NCI-H748 treated with DMSO at 0.1 percent for 48 hours (cell line): ENCODE measurements at regions not wholly inside any gene's neighbourhood (a gene's known extent, or its start where the extent isn't known, plus 50 kb on each side); places are given as distances from the start of the nearest gene placed in this dataset.
"Not testable (repeated sequence)": the region's sequence is repeated elsewhere in the genome, so short reads cannot be mapped to it uniquely, and the experiment has no call there.

Experiments used
- DNase-seq: peaks from one replicate; lab custom pipeline; 2025; lab: John Stamatoyannopoulos, UW

GRCh38 chr13:28607187-28607955 is 51.6 kb upstream of the POMP start:
- no peak for DNase-seq

- no peak for DNase-seq
These were observed 52.5 kb upstream of the POMP start for GRCh38 chr13:28606466-28606865.

GRCh38 chr13:28605147-28605546 is 53.8 kb upstream of the POMP start:
- not testable (repeated sequence) for DNase-seq

GRCh38 chr13:28603043-28603664 is 55.8 kb upstream of the POMP start:
- DNase-seq = no peak

GRCh38 chr13:28602580-28602979 is 56.4 kb upstream of the POMP start:
- no peak for DNase-seq

- DNase-seq = no peak
These were observed 57.3 kb upstream of the POMP start for GRCh38 chr13:28601581-28601980.

- no peak for DNase-seq
These were observed 61.3 kb upstream of the POMP start for GRCh38 chr13:28597641-28598040.

GRCh38 chr13:28590461-28590860 is 68.5 kb upstream of the POMP start:
- DNase-seq = no peak

GRCh38 chr13:28588296-28588695 is 70.6 kb upstream of the POMP start:
- no peak for DNase-seq

GRCh38 chr13:28587174-28587540 is 71.8 kb upstream of the POMP start:
- no peak for DNase-seq

GRCh38 chr13:28586439-28587173 is 72.3 kb upstream of the POMP start:
- no peak for DNase-seq

- DNase-seq = no peak
These were observed 73.4 kb upstream of the POMP start for GRCh38 chr13:28585561-28585960.

GRCh38 chr13:28584873-28585381 is 74.0 kb upstream of the POMP start:
- DNase-seq = no peak

- no peak for DNase-seq
These were observed 75.3 kb upstream of the POMP start for GRCh38 chr13:28583651-28584091.

GRCh38 chr13:28582892-28583240 is 76.1 kb upstream of the POMP start:
- no peak for DNase-seq

- no peak for DNase-seq
These were observed 76.6 kb upstream of the POMP start for GRCh38 chr13:28582225-28582891.

GRCh38 chr13:28581451-28581850 is 77.5 kb upstream of the POMP start:
- DNase-seq = no peak

GRCh38 chr13:28579736-28580135 is 79.2 kb upstream of the POMP start:
- DNase-seq = no peak

GRCh38 chr13:28579322-28579721 is 79.6 kb upstream of the POMP start:
- no peak for DNase-seq

- DNase-seq = no peak
These were observed 81.1 kb upstream of the FLT1 start for GRCh38 chr13:28576067-28576466.

- no peak for DNase-seq
These were observed 80.3 kb upstream of the FLT1 start for GRCh38 chr13:28575200-28575599.

GRCh38 chr13:28574617-28575142 is 79.8 kb upstream of the FLT1 start:
- DNase-seq = no peak
